M059J (cell line): ENCODE measurements at regions not wholly inside any gene's neighbourhood (a gene's known extent, or its start where the extent isn't known, plus 50 kb on each side); places are given as distances from the start of the nearest gene placed in this dataset.
"Not testable (repeated sequence)": the region's sequence is repeated elsewhere in the genome, so short reads cannot be mapped to it uniquely, and the experiment has no call there.

Experiments used
- DNase-seq: peaks from one replicate; pipeline ENCODE4 v3.0.0-alpha.2; 2012; ENCODE audit warnings: low read depth

GRCh38 chr1:194816859-194817258, 1630.4 kb upstream of the B3GALT2 start:
- no peak for DNase-seq

- no peak for DNase-seq
These were observed 1626.7 kb upstream of the B3GALT2 start for GRCh38 chr1:194813096-194813495.

- no peak for DNase-seq
These were observed 1623.3 kb upstream of the B3GALT2 start for GRCh38 chr1:194809665-194810064.

GRCh38 chr1:194809215-194809614, 1622.8 kb upstream of the B3GALT2 start:
- DNase-seq, result no peak

GRCh38 chr1:194807530-194808220, 1621.3 kb upstream of the B3GALT2 start:
- DNase-seq, result no peak

- DNase-seq, result no peak
These were observed 1616.2 kb upstream of the B3GALT2 start for GRCh38 chr1:194802572-194802971.

GRCh38 chr1:194795917-194796593, 1609.6 kb upstream of the B3GALT2 start:
- no peak for DNase-seq

GRCh38 chr1:194787001-194787400, 1600.6 kb upstream of the B3GALT2 start:
- DNase-seq, result no peak

- DNase-seq, result no peak
These were observed 1599.6 kb upstream of the B3GALT2 start for GRCh38 chr1:194786027-194786426.

GRCh38 chr1:194776657-194777056, 1590.2 kb upstream of the B3GALT2 start:
- DNase-seq, result no peak

GRCh38 chr1:194774535-194774934, 1588.1 kb upstream of the B3GALT2 start:
- DNase-seq, result no peak

- DNase-seq, result no peak
These were observed 1569.0 kb upstream of the B3GALT2 start for GRCh38 chr1:194755241-194755994.

GRCh38 chr1:194738843-194739242, 1552.4 kb upstream of the B3GALT2 start:
- DNase-seq, result not testable (repeated sequence)

GRCh38 chr1:194734970-194735369, 1548.6 kb upstream of the B3GALT2 start:
- no peak for DNase-seq

GRCh38 chr1:194731025-194731424, 1544.6 kb upstream of the B3GALT2 start:
- DNase-seq, result no peak

GRCh38 chr1:194730304-194730703, 1543.9 kb upstream of the B3GALT2 start:
- no peak for DNase-seq

GRCh38 chr1:194723067-194723466, 1536.7 kb upstream of the B3GALT2 start:
- no peak for DNase-seq

- DNase-seq, result no peak
These were observed 1531.5 kb upstream of the B3GALT2 start for GRCh38 chr1:194717941-194718340.

GRCh38 chr1:194717334-194717733, 1530.9 kb upstream of the B3GALT2 start:
- DNase-seq, result no peak

GRCh38 chr1:194710671-194711070, 1524.3 kb upstream of the B3GALT2 start:
- DNase-seq, result no peak

GRCh38 chr1:194709439-194709838, 1523.0 kb upstream of the B3GALT2 start:
- DNase-seq, result no peak

GRCh38 chr1:194707074-194707473, 1520.7 kb upstream of the B3GALT2 start:
- DNase-seq, result peak; percentile 17
